ENCODE measurements at regions not wholly inside any gene's neighbourhood (a gene's known extent, or its start where the extent isn't known, plus 50 kb on each side); places are given as distances from the start of the nearest gene placed in this dataset.

- H3K4me3 ChIP-seq (replicated peaks in 1 of 2; ENCODE audit: low read depth in 2 of 2, low read length in 2 of 2): no peak overlapping the region
- DNase-seq (ENCODE audit: low read depth in 2 of 2): no peak
- no peak for TF ChIP-seq CTCF (IDR thresholded peaks at IDR 0.05; ENCODE audit: low read depth, low read length)
Measured at GRCh38 chr1:104064399-104064798, 314.7 kb downstream of the AMY1C start.

DNA sequence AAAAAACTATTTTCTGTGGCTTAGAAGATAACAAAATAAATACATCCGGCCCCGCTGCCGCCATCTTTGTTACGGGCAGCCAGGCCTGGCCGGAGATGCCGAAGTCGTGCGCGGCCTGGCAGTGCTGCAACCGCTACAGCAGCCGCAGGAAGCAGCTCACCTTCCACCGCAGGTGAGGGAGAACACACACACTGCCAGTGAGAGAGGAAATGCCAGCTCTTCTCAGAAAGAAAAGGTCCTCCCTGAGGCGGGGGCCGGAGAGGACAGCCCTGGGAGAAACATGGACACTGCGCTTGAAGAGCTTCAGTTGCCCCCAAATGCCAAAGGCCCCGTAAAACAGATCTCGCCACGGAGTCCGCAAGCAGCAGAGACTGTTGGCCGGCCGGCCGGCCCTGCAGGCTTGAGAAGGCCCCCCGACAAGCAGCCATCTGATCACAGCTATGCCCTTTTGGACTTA, 323.2 kb downstream of the AMY1C start:
- no peak for TF ChIP-seq CTCF (IDR thresholded peaks at IDR 0.05; ENCODE audit: low read depth, low read length)
- DNase-seq (ENCODE audit: low read depth in 2 of 2): no peak

GRCh38 chr1:104073463-104073902, 323.8 kb downstream of the AMY1C start:
- TF ChIP-seq CTCF (IDR thresholded peaks at IDR 0.05; ENCODE audit: low read depth, low read length): no peak
- DNase-seq (ENCODE audit: low read depth in 2 of 2): no peak
- no peak overlapping the region for H3K4me3 ChIP-seq (replicated peaks in 1 of 2; ENCODE audit: low read depth in 2 of 2, low read length in 2 of 2)

More for the DNA sequence above, 323.2 kb downstream of the AMY1C start:
- H3K4me3 ChIP-seq (replicated peaks in 1 of 2; ENCODE audit: low read depth in 2 of 2, low read length in 2 of 2): no peak overlapping the region

GRCh38 chr1:104082221-104082620, 332.5 kb downstream of the AMY1C start:
- H3K4me3 ChIP-seq (replicated peaks in 1 of 2; ENCODE audit: low read depth in 2 of 2, low read length in 2 of 2): no peak overlapping the region
- TF ChIP-seq CTCF (IDR thresholded peaks at IDR 0.05; ENCODE audit: low read depth, low read length): no peak
- no peak for DNase-seq (ENCODE audit: low read depth in 2 of 2)

DNA sequence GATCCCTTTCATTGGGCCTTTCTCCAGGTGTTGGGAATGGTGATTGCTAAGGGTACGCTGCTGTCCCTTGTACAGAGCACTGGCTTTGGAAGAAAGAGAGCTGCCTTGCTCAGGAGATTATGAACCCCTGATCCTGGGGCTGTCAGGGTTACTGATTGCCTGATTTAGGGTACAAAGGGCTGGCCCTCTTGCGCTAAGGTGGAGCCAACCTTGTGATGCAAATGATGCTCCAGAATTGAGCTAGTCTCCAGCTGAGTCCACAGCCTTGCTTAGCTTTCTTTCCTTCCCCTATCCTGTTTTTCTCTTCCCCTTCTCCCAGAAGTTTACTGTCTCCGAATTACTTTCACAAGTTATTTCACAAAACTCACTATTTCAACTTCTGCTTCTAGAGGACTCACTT, 334.7 kb downstream of the AMY1C start:
- no peak for DNase-seq (ENCODE audit: low read depth in 2 of 2)

DNA sequence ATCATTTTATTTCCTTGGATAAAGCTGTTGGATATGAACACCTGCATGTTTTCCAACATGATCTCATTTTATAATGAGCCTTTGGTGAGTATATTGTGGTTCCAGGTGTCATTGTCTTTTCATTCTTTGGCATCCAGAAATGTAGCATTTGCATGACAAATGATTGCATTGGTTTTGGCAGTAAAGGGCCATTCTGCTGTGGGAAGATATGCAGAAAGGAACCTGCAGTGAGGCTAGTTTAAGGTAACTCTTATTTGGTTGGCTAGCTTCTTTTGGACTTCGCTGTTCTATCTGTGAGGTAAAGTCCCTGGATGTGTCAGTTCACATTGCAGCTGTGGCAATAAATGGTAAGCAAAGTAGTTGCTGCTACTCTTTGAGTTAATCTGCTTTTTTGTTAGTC, 343.0 kb downstream of the AMY1C start:
- no peak overlapping the region for H3K4me3 ChIP-seq (replicated peaks in 1 of 2; ENCODE audit: low read depth in 2 of 2, low read length in 2 of 2)
- no peak for TF ChIP-seq CTCF (IDR thresholded peaks at IDR 0.05; ENCODE audit: low read depth, low read length)
- no peak for DNase-seq (ENCODE audit: low read depth in 2 of 2)

More for the DNA sequence above, 334.7 kb downstream of the AMY1C start:
- H3K4me3 ChIP-seq (replicated peaks in 1 of 2; ENCODE audit: low read depth in 2 of 2, low read length in 2 of 2): no peak overlapping the region
- no peak for TF ChIP-seq CTCF (IDR thresholded peaks at IDR 0.05; ENCODE audit: low read depth, low read length)

DNA sequence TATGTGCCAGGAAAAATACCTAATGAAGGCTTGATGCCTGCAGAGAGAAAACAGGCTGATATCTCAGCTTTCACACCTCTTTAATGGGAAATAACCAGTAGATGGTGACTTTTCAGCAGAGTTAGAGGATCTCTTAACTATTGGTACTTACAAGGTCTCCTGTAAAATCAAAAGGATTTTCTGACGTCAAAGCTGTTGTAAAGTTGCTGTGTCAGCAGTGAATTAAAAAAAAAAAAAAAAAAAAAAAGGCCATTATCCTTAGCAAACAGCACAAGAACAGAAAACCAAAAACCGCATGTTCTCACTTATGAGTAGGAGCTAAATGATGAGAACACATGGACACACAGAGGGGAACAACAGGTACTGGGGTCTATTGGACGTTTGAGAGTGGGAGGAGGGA, 349.1 kb downstream of the AMY1C start:
- TF ChIP-seq CTCF (IDR thresholded peaks at IDR 0.05; ENCODE audit: low read depth, low read length): no peak
- no peak for DNase-seq (ENCODE audit: low read depth in 2 of 2)

More for the DNA sequence above, 349.1 kb downstream of the AMY1C start:
- no peak overlapping the region for H3K4me3 ChIP-seq (replicated peaks in 1 of 2; ENCODE audit: low read depth in 2 of 2, low read length in 2 of 2)

Data from cardiac fibroblast (primary cell).